Left ventricle myocardium superior (tissue), 1 donor: ENCODE measurements at regions not wholly inside any gene's neighbourhood (a gene's known extent, or its start where the extent isn't known, plus 50 kb on each side); places are given as distances from the start of the nearest gene placed in this dataset.

ENCODE experiments used
- ATAC-seq: fragments of 200-7000 bp; cut with Tn5 transposase; one replicate; pipeline ENCODE4 v1.9.1; 2020; ENCODE audit warnings: mild to moderate bottlenecking, moderate library complexity
- DNase-seq: peaks from one replicate; pipeline ENCODE4 v3.0.0-alpha.2; 2020
- intact Hi-C: fragments of 100-400 bp; cut with micrococcal nuclease; formaldehyde crosslinking; loops from one replicate; pipeline ENCODE4 v1.11.0; 2022
- donor health status: DM: no; HTN: yes; CAD: no; lungs with severe emphysema.

DNA sequence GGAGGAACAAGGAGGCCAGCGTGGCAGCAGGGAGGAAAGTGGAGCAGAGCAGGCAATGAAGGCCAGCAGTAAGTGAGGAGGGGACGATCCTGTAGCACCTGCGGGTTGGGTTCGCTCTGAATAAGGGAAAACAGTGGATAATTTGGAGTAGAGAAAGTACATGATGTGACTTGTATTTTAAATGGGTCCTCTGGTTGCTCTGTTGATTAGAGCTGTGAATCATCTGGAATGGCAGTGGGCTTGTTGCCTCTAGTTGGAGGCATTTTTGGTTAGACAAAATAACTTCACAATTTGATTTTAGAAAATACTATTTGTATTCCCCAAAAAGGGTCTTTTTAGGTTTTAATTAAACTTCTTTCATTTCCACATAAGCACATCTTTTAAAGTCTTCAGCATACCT lies 277.4 kb downstream of the ARL4A start:
- ATAC-seq, result no peak
- intact Hi-C loops, result no loop called here
- DNase-seq, result no peak

DNA sequence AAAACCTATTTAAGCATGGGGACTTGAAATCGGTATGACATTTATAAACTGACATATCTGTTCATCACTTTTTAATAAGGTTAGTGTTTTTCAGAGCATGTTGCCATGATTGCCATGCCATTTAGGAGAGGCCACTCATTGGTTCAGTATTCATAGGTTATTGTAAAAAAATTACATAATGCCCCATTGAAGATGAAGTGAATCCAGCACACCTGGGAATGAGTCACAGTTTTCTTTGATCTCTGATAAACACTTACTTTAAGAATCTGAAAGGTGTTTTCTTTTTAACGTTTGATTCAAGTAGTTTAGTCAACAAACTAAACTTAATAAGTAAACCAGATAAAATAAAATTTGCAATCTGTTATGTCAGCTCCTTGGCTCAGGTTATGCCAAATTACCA lies 278.3 kb downstream of the ARL4A start:
- ATAC-seq, result no peak
- DNase-seq, result no peak
- intact Hi-C loops, result no loop called here

DNA sequence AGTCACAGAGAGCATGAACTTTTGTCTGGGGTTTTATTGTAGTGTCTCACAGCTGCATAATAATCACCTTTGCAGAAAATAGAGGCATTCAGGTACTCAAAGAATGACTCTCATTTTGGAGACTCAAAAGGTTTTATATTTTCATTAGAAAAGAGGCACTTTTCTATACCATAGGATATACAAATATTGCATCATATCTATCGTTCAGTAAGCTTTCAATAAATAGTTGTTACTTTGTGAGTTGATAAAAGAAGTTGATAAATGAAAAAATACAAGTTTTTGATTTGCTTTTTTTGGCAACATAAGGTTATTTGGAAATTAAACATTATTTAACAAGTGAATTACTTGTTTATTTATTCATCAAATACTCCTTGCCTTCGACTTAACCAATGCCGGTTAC lies 279.9 kb downstream of the ARL4A start:
- intact Hi-C loops, result no loop called here
- no peak for ATAC-seq
- DNase-seq, result no peak

DNA sequence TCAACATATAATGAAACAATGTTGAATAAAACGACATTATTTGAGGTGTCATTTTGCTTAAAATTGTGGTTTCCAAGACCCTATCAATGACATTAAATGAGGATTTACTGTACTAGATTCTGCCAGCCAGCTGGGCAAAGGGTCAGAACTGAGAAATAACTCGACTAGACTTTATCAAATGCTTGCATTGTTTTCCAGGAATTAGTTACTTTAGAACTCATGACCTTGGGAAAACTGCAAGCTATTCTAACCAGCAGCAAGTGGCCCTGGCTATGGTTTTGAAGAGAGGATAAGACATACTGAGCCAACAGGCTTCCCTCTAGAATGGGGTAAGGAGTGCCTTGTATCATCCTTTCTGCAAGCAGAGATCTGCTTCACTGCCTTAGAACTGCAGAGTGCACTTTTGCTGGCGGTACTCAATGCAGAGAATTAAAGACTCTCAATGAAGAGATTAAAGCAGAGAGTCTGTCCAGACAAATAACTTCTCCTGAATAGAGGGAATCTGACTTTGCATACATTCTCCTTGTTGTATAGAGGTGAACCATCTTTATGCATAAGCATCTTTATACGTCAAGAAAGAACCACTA lies 281.5 kb downstream of the ARL4A start:
- intact Hi-C loops, result no loop called here
- no peak for ATAC-seq
- no peak for DNase-seq

DNA sequence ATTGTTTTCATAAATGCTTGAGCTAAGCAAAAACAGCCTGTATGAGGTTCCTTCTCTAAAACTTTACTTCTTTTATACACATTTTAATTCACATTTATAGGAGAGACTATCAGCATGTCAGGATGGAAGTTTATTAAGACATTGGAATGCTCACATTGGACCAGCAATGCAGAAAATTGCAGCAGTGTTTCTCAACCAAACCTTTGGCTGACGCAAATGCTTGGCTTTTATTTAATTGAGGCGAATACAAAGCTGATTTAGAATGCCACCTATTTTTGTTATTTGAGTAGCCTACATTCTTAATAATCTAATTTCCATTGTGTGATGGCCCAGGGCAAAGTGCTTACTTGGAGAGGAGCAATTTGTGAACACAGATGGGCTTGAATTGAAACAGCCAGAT lies 283.2 kb downstream of the ARL4A start:
- no peak for ATAC-seq
- DNase-seq, result no peak
- intact Hi-C loops, result no loop called here

DNA sequence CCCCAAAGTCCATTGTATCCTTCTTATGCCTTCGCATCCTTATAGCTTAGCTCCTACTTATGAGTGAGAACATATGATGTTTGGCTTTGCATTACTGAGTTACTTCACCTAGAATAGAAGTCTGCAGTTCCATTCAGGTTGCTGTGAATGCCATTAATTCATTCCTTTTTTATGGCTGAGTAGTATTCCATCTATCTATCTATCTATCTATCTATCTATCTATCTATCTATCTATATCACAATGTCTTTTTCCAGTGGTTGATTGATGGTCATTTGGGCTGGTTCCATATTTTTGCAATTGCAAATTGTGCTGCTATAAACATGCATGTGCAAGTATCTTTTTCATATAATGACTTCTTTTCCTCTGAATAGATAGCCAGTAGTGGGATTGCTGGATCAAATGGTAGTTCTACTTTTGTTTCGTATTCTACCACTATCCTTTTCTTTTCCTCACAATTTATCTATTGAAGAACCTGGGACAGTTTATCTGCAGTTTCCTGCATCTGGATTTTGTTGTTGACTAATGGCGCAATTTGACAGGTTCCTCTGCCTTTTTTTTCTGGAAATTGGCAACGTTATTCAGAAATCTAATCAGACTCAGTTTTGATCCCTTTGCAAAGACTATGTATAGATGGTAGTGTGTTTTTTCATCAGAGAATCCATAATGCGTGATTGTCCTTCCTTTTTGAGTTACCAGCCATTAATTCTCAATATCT lies 287.2 kb downstream of the ARL4A start:
- intact Hi-C loops, result no loop called here
- no peak for ATAC-seq

DNA sequence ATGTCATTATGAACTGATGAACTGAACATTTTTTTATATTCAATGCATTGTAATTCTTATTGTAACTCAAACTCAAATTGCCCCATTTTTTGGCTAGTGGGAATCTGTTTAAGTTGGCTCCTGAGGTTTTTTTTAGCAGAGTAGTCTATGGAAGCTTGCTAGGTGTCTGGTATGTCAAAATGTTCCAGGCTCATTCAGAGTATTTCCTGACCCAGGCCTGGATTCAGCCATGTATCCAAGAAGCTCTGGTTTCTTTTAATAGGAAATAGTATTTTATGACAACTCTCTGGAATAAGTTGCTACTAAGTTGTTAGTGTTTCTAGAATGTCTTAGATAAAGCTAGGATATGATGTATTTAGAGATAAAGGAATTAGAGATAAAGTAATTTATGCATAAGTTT lies 288.0 kb downstream of the ARL4A start:
- DNase-seq (no peak), ATAC-seq (peak; percentile 57)
- intact Hi-C loops, result no loop called here

More for the DNA sequence above, 287.2 kb downstream of the ARL4A start:
- no peak for DNase-seq

DNA sequence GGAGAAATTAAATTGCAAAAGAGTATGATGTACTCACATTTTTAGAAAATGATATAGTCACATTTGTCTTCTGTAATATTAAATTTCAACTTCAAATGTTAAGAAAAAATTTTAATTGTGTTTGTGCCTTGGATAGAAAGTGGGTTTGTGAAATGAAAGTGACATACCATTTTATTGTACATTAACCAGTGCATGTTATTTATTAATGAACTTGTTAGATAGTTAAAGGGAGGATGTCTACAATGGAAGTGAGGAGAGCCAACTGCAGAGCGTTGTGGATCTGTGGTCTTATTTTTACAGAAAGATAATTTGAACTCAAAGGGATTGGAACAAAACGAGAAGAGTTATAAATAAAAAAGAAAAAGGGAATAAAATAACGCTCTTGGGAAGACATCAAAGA lies 291.7 kb downstream of the ARL4A start:
- ATAC-seq, result no peak

DNA sequence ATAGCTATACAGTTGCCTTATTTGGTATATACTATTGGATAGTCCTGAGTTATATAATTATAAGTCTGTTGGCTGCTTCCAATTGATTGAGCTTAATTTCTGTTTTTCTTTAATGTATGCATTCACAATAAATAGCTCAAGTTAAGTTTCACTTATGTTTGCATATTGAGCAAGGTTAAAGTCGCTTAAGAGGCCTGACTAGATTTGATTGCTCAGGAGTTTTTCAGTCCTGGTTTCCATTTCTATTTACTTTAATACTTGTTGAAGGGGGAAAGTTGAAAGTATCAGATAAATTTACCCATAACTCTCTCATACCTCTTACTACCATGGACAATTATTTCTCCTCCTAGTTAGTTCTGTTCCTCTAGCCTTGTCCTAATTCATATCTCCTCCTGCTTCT lies 294.7 kb downstream of the ARL4A start:
- intact Hi-C loops, result no loop called here
- ATAC-seq (no peak), DNase-seq (no peak)

More for the DNA sequence above, 291.7 kb downstream of the ARL4A start:
- no peak for DNase-seq
- intact Hi-C loops, result no loop called here

DNA sequence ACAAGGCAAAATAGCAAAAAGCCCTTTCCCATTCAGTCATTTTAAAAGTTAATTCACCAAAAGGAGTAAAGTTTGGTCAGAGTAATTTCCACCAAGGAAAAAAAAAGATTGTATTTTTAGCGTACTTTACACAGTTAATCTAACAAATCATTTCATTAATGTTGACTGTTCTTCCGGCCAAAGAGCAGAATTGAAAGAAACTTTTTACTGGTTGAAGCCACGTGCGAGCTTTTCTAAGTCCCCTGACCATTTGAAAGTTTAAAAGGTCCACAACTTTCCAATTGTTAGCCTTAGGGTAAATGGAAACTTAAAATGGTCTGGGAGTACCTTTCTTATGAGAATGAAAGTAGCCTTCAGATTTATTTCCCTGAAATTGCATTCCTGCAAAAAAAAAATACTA lies 296.7 kb downstream of the ARL4A start:
- ATAC-seq (no peak), DNase-seq (no peak)
- intact Hi-C loops, result no loop called here

DNA sequence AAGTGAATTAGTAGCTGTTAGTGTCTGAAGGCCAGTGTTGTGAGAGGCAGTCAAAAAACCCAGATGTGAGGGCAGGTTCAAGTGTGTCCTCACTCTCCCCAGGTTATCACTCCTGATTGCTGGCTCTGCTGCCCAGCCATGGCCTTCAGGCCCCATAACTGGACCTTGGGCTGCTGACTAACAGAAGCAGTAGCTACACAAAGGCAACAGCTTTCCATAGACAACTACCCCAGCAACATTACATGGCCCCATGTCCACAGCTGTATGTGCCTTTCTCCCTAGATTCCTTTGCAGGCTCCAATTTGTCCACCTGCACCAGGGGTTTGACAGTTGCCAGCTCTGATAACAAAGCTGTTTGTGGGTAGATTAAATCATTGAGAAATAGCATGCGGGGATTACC lies 297.8 kb downstream of the ARL4A start:
- DNase-seq, result no peak
- intact Hi-C loops, result no loop called here
- no peak for ATAC-seq

DNA sequence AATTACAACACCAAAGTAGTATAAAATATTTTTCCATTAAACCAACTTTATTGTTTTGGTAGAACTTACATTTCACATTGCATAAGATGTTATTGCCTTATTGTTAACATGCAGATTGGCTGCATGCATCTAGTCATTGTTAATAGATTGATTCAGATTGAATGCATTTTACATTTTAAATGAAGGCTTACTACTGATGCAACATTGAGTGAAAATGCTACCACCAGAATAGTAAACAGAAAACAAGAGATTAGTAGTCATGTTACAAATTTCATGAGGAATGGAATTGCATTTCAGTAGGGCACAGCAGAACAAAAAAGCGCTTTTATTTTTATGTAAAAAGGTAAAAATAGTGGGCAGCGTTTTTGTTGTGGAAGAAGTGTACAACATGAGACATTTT lies 298.3 kb downstream of the ARL4A start:
- intact Hi-C loops, result no loop called here
- DNase-seq (no peak), ATAC-seq (no peak)

DNA sequence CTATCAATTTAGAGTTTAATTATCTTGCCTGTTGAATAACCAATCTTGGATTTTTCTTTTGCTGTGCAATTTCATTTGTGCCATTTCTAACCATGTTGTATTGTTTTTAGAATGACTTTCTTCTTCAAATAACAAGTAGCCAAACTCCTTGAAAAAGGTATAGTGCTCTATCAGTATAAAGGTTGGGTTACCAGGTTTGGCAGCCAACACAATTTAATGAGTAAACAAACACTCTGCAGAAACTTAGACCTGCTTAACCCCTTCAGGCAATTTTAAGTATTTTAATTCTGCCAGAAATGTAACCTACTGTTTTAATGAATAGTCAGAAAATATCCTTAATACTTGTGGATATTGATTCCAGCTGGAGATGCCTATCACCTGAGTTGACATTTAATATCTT lies 299.8 kb downstream of the ARL4A start:
- no peak for DNase-seq
- intact Hi-C loops, result no loop called here
- ATAC-seq, result no peak

DNA sequence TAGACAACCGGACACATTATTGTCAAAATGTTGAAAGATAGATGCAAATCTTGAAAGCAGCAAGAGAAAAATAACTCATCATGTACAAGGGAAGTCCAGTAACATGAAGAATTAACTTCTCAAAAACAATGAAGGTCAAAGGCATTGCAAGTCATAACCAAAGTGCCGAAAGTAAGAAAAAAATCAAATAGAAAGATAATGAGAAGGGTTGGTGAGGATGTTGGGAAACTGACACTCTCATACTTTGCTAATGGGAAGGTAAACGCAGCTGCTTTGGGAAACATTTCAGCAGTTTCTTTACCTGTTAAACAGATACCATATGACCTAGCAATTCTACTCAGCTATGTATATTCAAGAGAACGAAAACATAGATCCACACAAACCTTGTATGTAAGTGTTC lies 303.0 kb downstream of the ARL4A start:
- DNase-seq, result no peak
- intact Hi-C loops, result no loop called here
- no peak for ATAC-seq

DNA sequence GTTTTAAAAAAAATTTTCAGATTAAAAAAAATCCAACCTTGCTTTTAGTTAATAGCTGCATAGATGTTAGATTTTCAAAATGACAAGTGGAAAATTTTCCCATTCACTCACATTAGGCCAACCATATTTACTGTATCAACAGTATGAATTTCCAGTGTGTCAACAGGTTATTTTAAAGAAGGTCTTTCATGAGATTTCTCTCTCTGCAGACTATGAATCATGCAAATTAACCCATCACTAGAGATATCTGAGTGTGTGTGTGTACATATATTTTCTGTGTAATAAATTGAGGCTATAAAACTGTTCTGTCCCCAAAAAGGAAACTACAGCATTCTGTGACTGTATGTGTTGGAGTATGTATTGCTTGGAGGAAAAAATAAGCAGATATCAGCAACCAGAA lies 305.6 kb downstream of the ARL4A start:
- ATAC-seq (no peak), DNase-seq (no peak)
- intact Hi-C loops, result no loop called here

DNA sequence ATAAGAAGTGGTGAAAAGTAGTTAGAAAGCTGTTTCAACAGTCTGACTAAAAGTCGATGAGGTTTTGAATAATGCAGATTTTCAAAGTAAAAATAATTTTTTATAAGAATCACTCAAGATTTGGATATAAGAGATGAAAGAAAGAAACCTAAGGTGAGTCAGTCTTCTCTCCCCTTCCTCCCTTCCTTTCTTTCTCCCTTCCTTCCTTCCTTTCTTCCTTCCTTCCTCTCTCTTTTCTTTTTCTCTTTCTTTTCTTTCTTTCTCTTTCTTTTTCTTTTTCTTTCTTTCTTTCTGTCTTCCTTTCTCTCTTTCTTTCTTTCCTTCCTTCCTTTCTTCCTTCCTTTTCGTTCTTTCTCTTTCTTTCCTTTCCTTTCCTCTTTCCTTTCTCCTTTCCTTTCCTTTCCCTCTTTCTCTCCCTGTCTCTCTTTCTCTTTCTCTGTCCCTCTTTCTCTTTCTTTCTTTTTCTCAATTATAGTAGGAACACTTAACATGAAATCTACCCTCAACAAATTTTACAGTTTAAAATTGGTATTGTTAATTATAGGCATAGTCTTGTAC lies 308.6 kb downstream of the ARL4A start:
- intact Hi-C loops, result no loop called here
- ATAC-seq (no peak), DNase-seq (no peak)

DNA sequence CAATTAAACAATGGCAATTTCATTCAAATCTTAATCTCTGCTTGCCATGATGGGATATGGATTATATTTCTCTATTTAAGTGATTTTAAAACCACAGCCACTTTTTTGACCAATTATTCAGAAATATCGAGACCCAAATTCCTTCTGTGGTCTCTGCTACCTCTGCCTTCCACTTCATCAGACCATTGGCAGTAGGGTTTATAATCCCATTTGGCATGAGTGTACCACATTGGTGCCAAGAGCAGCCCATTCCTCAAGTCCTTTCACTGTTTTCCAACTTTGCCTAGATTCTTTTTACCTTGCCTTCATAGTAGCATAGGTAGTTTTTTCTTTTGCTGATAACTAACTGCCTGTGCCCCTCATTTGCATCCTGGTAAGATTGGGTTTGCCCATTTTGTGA lies 319.9 kb downstream of the ARL4A start:
- intact Hi-C loops, result no loop called here
- ATAC-seq (no peak), DNase-seq (no peak)

DNA sequence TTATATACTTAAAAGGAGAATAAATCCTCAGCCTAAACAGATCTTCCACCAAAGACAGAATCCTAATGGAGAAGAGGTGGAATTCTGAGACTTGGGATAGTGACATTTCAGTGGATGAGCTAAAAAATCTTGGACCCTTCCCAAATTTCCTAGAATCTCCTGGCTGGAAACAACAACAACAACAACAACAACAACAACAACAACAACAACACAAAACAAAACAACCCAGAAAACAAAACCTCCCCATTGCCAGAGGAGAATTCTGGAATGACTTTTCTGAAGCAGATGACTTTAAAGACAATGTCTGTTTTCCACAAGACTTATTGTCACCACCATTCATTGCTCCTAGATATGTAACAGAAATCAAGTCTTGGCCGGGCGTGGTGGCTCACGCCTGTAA lies 322.1 kb downstream of the ARL4A start:
- intact Hi-C loops, result no loop called here
- DNase-seq, result no peak
- ATAC-seq, result no peak

DNA sequence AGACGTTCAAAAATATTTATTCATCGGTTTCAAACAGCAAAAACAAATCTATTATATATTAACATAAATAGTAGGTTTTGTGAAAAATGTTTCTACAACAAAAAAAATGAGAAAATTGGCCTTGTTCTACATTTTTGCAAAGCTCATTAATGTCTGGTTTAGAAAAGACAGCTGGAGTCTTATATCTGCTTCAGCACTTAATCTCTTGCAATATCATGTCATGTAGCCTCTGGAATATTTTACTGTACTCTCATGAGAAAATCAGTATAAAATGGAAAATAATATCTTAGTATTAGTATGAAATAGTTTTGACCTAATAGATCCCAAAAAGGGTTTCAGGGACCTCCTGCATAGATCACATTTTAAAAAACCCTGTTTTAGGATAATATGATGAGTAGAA lies 326.6 kb downstream of the ARL4A start:
- ATAC-seq (no peak), DNase-seq (no peak)
- intact Hi-C loops, result no loop called here

DNA sequence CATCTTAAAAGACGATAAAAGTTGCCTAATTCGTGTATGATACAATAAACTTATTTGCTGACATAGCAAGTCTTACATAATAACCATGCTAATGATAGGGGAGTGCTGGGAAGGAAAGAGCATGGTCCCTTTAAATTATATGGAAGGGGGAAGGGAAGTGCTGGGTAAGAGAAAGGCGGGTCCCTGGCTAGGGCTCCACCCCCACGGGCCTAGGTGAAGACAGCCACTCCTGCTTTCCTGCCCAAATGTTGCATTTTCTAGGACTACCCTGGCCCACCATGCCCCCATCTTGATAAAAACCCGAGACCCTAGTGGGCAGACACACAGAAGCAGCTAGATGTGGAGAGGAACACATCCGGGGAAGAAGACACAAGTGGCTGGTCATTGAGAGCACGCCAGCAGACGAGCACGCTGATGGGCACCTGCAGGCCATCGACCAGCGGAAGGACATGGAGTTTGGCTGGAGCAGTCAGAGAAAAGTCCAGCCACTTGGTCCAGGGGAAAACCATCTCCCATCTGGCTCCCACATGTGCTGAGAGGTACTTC lies 328.7 kb downstream of the ARL4A start:
- ATAC-seq (no peak), DNase-seq (no peak)
- intact Hi-C loops, result no loop called here
